Liver (tissue), 3 donors: ENCODE measurements at regions not wholly inside any gene's neighbourhood (a gene's known extent, or its start where the extent isn't known, plus 50 kb on each side); places are given as distances from the start of the nearest gene placed in this dataset.

Experiments used
- HNF4A ChIP-seq, 2 donors: conservative IDR thresholded peaks; 2 replicates each; pipeline ENCODE4 v1.6.1; 2016; ENCODE audit warnings: antibody characterized with exemption in 2 of 2, mild to moderate bottlenecking in 2 of 2
- JUND ChIP-seq, 2 donors: IDR thresholded peaks; 2 replicates each; pipeline ENCODE4 v1.6.1; 2016; ENCODE audit warnings: antibody characterized with exemption in 2 of 2
- RAD21 ChIP-seq, 2 donors: IDR thresholded peaks; 2 replicates each; pipeline ENCODE4 v1.6.1; 2016; ENCODE audit warnings: antibody characterized with exemption in 2 of 2, mild to moderate bottlenecking in 2 of 2
- YY1 ChIP-seq: IDR thresholded peaks from 2 replicates; pipeline ENCODE4 v1.6.1; 2016; ENCODE audit warnings: antibody characterized with exemption, mild to moderate bottlenecking
- ZBTB33 ChIP-seq: IDR thresholded peaks from 2 replicates; pipeline ENCODE4 v1.6.1; 2016; ENCODE audit warnings: antibody characterized with exemption
- TF ChIP-seq, protein P1 (sequence below): fragments of 150-350 bp; IDR thresholded peaks from 2 replicates; pipeline ENCODE4 v1.5.1; 2017; ENCODE audit warnings: improper control_type of control experiment, low read depth, low read length; ENCODE audit not compliant: missing input control
- TF ChIP-seq, protein P2 (sequence below): IDR thresholded peaks from 2 replicates; pipeline ENCODE4 v1.6.1; 2016; ENCODE audit warnings: antibody characterized with exemption, mild to moderate bottlenecking
- donor health status: healthy.
- donor health status: healthy.

DNA sequence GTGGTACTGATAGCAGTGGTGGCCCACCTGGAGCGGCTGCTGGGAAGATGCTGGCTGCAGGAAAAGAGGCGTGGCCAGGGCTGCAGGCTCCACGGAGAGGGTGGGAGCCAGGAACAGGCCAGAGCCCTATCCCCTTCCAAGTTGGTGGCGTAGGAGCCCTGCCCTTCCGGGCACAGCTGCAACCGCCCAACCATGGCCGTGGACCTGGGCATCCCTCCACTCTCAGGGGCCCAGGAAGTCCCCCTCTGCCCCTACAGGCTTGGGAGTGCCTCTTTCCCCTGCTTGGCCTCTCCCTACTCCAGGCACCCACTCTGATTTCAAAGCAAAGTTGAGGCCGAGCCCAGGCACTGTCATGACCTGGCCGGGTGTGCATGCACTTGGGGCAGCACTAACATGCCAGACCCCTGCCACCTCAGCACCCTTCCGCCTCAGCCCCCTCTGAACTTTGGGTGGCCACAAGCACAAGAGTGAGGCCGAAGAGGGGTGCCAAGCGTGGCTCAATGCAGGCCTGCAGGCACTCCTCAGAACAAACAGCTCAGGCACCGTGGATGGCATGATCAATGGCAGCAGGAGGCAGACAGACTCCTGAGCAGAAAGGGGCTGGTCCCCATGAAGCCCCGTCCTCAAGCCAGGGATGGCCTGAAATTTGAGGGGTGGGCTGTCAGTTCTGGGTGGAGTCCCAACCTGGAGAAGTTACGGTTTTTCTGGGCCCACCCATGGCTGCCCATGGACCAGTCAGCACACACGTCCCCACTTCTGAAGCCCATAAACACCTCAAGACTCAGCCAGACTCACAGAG is 164.9 kb upstream of the PRNP start:
- TF ChIP-seq, protein P1, sequence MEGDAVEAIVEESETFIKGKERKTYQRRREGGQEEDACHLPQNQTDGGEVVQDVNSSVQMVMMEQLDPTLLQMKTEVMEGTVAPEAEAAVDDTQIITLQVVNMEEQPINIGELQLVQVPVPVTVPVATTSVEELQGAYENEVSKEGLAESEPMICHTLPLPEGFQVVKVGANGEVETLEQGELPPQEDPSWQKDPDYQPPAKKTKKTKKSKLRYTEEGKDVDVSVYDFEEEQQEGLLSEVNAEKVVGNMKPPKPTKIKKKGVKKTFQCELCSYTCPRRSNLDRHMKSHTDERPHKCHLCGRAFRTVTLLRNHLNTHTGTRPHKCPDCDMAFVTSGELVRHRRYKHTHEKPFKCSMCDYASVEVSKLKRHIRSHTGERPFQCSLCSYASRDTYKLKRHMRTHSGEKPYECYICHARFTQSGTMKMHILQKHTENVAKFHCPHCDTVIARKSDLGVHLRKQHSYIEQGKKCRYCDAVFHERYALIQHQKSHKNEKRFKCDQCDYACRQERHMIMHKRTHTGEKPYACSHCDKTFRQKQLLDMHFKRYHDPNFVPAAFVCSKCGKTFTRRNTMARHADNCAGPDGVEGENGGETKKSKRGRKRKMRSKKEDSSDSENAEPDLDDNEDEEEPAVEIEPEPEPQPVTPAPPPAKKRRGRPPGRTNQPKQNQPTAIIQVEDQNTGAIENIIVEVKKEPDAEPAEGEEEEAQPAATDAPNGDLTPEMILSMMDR = no peak
- TF ChIP-seq YY1 (no peak), ZBTB33 (no peak), JUND (IDR thresholded peaks at IDR 0.05) (no peak), RAD21 (IDR thresholded peaks at IDR 0.05) (no peak), HNF4A (conservative IDR thresholded peaks at IDR 0.05) (no peak)
- TF ChIP-seq, protein P2, sequence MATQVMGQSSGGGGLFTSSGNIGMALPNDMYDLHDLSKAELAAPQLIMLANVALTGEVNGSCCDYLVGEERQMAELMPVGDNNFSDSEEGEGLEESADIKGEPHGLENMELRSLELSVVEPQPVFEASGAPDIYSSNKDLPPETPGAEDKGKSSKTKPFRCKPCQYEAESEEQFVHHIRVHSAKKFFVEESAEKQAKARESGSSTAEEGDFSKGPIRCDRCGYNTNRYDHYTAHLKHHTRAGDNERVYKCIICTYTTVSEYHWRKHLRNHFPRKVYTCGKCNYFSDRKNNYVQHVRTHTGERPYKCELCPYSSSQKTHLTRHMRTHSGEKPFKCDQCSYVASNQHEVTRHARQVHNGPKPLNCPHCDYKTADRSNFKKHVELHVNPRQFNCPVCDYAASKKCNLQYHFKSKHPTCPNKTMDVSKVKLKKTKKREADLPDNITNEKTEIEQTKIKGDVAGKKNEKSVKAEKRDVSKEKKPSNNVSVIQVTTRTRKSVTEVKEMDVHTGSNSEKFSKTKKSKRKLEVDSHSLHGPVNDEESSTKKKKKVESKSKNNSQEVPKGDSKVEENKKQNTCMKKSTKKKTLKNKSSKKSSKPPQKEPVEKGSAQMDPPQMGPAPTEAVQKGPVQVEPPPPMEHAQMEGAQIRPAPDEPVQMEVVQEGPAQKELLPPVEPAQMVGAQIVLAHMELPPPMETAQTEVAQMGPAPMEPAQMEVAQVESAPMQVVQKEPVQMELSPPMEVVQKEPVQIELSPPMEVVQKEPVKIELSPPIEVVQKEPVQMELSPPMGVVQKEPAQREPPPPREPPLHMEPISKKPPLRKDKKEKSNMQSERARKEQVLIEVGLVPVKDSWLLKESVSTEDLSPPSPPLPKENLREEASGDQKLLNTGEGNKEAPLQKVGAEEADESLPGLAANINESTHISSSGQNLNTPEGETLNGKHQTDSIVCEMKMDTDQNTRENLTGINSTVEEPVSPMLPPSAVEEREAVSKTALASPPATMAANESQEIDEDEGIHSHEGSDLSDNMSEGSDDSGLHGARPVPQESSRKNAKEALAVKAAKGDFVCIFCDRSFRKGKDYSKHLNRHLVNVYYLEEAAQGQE = no peak
